SK-N-SH treated with all-trans-retinoic acid at 6 μM for 48 hours (cell line): ENCODE measurements at regions not wholly inside any gene's neighbourhood (a gene's known extent, or its start where the extent isn't known, plus 50 kb on each side); places are given as distances from the start of the nearest gene placed in this dataset.

Experiments
- ATAC-seq: fragments of 200-7000 bp; cut with Tn5 transposase; 3 replicates; pipeline ENCODE4 v1.9.1; 2020; ENCODE audit warnings: mild to moderate bottlenecking, moderate library complexity
- ARNTL ChIP-seq: fragments of 450-650 bp; formaldehyde crosslinking; IDR thresholded peaks from 2 replicates; pipeline ENCODE4 v1.5.0; 2020; ENCODE audit warnings: low read depth, mild to moderate bottlenecking, moderate library complexity, borderline replicate concordance
- BACH2 ChIP-seq: fragments of 250-450 bp; sonication (Bioruptor Pico); IDR thresholded peaks from 2 replicates; pipeline ENCODE4 v1.9.0; 2021; ENCODE audit warnings: mild to moderate bottlenecking, borderline replicate concordance
- CSDC2 ChIP-seq: fragments of 250-450 bp; sonication (Bioruptor Pico); IDR thresholded peaks from 2 replicates; pipeline ENCODE4 v1.5.0; 2020; ENCODE audit warnings: mild to moderate bottlenecking, moderate library complexity
- ESRRG ChIP-seq: fragments of 250-450 bp; sonication (Bioruptor Pico); IDR thresholded peaks from 2 replicates; pipeline ENCODE4 v1.6.1; 2021; ENCODE audit warnings: mild to moderate bottlenecking
- GLIS3 ChIP-seq: fragments of 250-450 bp; sonication (Bioruptor Pico); IDR thresholded peaks from 2 replicates; pipeline ENCODE4 v1.5.0; 2020; ENCODE audit warnings: mild to moderate bottlenecking, moderate library complexity
- ISL1 ChIP-seq: fragments of 250-450 bp; sonication (Bioruptor Pico); IDR thresholded peaks from 2 replicates; pipeline ENCODE4 v2.1.2; 2022; ENCODE audit warnings: mild to moderate bottlenecking, moderate library complexity
- OSR1 ChIP-seq: fragments of 250-450 bp; sonication (Bioruptor Pico); IDR thresholded peaks from 2 replicates; pipeline ENCODE4 v1.8.0; 2022; ENCODE audit warnings: moderate library complexity, mild to moderate bottlenecking, inconsistent platforms
- POU6F1 ChIP-seq: fragments of 250-450 bp; sonication (Bioruptor Pico); IDR thresholded peaks from 2 replicates; pipeline ENCODE4 v1.8.0; 2021; ENCODE audit warnings: low read depth, mild to moderate bottlenecking, moderate library complexity, borderline replicate concordance
- PPARA ChIP-seq: fragments of 250-450 bp; sonication (Bioruptor Pico); IDR thresholded peaks from 2 replicates; pipeline ENCODE4 v1.5.0; 2020; ENCODE audit warnings: mild to moderate bottlenecking, borderline replicate concordance
- RARB ChIP-seq: fragments of 250-450 bp; sonication (Bioruptor Pico); IDR thresholded peaks from 2 replicates; pipeline ENCODE4 v1.8.0; 2021; ENCODE audit warnings: mild to moderate bottlenecking, moderate library complexity
- SNAI2 ChIP-seq: fragments of 250-450 bp; sonication (Bioruptor Pico); IDR thresholded peaks from 2 replicates; pipeline ENCODE4 v1.5.0; 2020; ENCODE audit warnings: mild to moderate bottlenecking, moderate library complexity
- TCF4 ChIP-seq: fragments of 250-450 bp; sonication (Bioruptor Pico); IDR thresholded peaks from 2 replicates; pipeline ENCODE4 v1.8.0; 2021; ENCODE audit warnings: mild to moderate bottlenecking, moderate library complexity, borderline replicate concordance
- TOX ChIP-seq: fragments of 250-450 bp; sonication (Bioruptor Pico); IDR thresholded peaks from 2 replicates; pipeline ENCODE4 v1.8.0; 2021; ENCODE audit warnings: mild to moderate bottlenecking, moderate library complexity, borderline replicate concordance
- ZC3H10 ChIP-seq: fragments of 250-450 bp; sonication (Bioruptor Pico); IDR thresholded peaks from 2 replicates; pipeline ENCODE4 v1.5.1; 2021; ENCODE audit warnings: mild to moderate bottlenecking, moderate library complexity
- ZFP3 ChIP-seq: fragments of 250-450 bp; sonication (Bioruptor Pico); IDR thresholded peaks from 2 replicates; pipeline ENCODE4 v1.5.0; 2020; ENCODE audit warnings: mild to moderate bottlenecking, moderate library complexity
- ZFP30 ChIP-seq: fragments of 450-650 bp; formaldehyde crosslinking; IDR thresholded peaks from 2 replicates; pipeline ENCODE4 v1.5.0; 2022; ENCODE audit warnings: mild to moderate bottlenecking, moderate library complexity
- ZNF565 ChIP-seq: fragments of 450-650 bp; formaldehyde crosslinking; conservative IDR thresholded peaks from 2 replicates; pipeline ENCODE4 v1.5.0; 2020; ENCODE audit warnings: low read depth, mild to moderate bottlenecking, moderate library complexity
- ZNF70 ChIP-seq: fragments of 450-650 bp; formaldehyde crosslinking; IDR thresholded peaks from 2 replicates; pipeline ENCODE4 v1.5.0; 2020; ENCODE audit warnings: mild to moderate bottlenecking, moderate library complexity
- ZNF8 ChIP-seq: fragments of 450-650 bp; formaldehyde crosslinking; IDR thresholded peaks from 2 replicates; pipeline ENCODE4 v1.5.0; 2020; ENCODE audit warnings: mild to moderate bottlenecking, moderate library complexity
- TF ChIP-seq, protein P1 (sequence below): fragments of 250-450 bp; sonication (Bioruptor Pico); IDR thresholded peaks from 2 replicates; pipeline ENCODE4 v1.8.0; 2020; ENCODE audit warnings: mild to moderate bottlenecking, moderate library complexity, borderline replicate concordance
- TF ChIP-seq, protein P2 (sequence below): fragments of 250-450 bp; sonication (Bioruptor Pico); IDR thresholded peaks from 2 replicates; pipeline ENCODE4 v1.5.1; 2021; ENCODE audit warnings: mild to moderate bottlenecking, moderate library complexity
- TF ChIP-seq, protein P3 (sequence below): fragments of 250-450 bp; sonication (Bioruptor Pico); IDR thresholded peaks from 2 replicates; pipeline ENCODE4 v1.5.0; 2020; ENCODE audit warnings: mild to moderate bottlenecking, moderate library complexity
- TF ChIP-seq, protein P4 (sequence below): fragments of 250-450 bp; sonication (Bioruptor Pico); IDR thresholded peaks from 2 replicates; pipeline ENCODE4 v1.5.1; 2020; ENCODE audit warnings: low read depth, mild to moderate bottlenecking, moderate library complexity

- no peak for TF ChIP-seq ZC3H10 (CRISPR knock-in tag)
- no peak for TF ChIP-seq ZNF565 (CRISPR knock-in tag)
- no peak for TF ChIP-seq CSDC2 (CRISPR knock-in tag)
- no peak for TF ChIP-seq BACH2 (CRISPR knock-in tag)
- no peak for TF ChIP-seq TOX
- no peak for TF ChIP-seq TCF4 (CRISPR knock-in tag)
- TF ChIP-seq, protein P1, sequence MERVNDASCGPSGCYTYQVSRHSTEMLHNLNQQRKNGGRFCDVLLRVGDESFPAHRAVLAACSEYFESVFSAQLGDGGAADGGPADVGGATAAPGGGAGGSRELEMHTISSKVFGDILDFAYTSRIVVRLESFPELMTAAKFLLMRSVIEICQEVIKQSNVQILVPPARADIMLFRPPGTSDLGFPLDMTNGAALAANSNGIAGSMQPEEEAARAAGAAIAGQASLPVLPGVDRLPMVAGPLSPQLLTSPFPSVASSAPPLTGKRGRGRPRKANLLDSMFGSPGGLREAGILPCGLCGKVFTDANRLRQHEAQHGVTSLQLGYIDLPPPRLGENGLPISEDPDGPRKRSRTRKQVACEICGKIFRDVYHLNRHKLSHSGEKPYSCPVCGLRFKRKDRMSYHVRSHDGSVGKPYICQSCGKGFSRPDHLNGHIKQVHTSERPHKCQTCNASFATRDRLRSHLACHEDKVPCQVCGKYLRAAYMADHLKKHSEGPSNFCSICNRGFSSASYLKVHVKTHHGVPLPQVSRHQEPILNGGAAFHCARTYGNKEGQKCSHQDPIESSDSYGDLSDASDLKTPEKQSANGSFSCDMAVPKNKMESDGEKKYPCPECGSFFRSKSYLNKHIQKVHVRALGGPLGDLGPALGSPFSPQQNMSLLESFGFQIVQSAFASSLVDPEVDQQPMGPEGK (CRISPR knock-in tag), result no peak
- no peak for TF ChIP-seq SNAI2 (CRISPR knock-in tag)
- no peak for TF ChIP-seq RARB
- no peak for TF ChIP-seq PPARA
- no peak for ATAC-seq
Observed at GRCh38 chr3:182244222-182244971, 532.7 kb downstream of the SOX2 start.

DNA sequence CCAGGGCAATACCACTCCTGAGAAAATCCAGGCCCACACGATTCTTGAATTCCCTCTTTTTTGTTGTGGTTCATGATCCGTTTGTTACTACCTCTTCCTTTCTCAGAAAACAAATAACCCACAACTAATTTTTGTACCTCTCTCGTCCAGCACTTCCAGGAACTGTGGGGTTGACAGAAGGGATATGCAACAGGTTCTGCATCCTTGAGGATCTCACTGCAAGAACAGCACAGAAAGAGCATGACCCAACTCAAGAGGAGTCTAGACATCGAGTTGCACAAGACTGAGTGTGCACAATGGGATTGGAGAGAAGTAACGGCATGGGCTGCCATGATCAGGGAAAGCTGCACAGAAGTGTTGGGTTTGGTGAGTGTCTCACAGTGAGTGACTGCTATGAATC lies 533.3 kb downstream of the SOX2 start:
- no peak for TF ChIP-seq ZNF8 (CRISPR knock-in tag)
- no peak for ATAC-seq

GRCh38 chr3:182246870-182247269 lies 535.1 kb downstream of the SOX2 start:
- TF ChIP-seq ZNF8 (CRISPR knock-in tag) (no peak), OSR1 (no peak), ZFP3 (CRISPR knock-in tag) (no peak), POU6F1 (CRISPR knock-in tag) (no peak), ZC3H10 (CRISPR knock-in tag) (no peak)

GRCh38 chr3:182248349-182248880 lies 536.7 kb downstream of the SOX2 start:
- no peak for TF ChIP-seq OSR1
- TF ChIP-seq ZNF8 (CRISPR knock-in tag), result no peak
- TF ChIP-seq, protein P2, sequence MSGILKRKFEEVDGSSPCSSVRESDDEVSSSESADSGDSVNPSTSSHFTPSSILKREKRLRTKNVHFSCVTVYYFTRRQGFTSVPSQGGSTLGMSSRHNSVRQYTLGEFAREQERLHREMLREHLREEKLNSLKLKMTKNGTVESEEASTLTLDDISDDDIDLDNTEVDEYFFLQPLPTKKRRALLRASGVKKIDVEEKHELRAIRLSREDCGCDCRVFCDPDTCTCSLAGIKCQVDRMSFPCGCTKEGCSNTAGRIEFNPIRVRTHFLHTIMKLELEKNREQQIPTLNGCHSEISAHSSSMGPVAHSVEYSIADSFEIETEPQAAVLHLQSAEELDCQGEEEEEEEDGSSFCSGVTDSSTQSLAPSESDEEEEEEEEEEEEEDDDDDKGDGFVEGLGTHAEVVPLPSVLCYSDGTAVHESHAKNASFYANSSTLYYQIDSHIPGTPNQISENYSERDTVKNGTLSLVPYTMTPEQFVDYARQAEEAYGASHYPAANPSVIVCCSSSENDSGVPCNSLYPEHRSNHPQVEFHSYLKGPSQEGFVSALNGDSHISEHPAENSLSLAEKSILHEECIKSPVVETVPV, result no peak
- TF ChIP-seq, protein P3, sequence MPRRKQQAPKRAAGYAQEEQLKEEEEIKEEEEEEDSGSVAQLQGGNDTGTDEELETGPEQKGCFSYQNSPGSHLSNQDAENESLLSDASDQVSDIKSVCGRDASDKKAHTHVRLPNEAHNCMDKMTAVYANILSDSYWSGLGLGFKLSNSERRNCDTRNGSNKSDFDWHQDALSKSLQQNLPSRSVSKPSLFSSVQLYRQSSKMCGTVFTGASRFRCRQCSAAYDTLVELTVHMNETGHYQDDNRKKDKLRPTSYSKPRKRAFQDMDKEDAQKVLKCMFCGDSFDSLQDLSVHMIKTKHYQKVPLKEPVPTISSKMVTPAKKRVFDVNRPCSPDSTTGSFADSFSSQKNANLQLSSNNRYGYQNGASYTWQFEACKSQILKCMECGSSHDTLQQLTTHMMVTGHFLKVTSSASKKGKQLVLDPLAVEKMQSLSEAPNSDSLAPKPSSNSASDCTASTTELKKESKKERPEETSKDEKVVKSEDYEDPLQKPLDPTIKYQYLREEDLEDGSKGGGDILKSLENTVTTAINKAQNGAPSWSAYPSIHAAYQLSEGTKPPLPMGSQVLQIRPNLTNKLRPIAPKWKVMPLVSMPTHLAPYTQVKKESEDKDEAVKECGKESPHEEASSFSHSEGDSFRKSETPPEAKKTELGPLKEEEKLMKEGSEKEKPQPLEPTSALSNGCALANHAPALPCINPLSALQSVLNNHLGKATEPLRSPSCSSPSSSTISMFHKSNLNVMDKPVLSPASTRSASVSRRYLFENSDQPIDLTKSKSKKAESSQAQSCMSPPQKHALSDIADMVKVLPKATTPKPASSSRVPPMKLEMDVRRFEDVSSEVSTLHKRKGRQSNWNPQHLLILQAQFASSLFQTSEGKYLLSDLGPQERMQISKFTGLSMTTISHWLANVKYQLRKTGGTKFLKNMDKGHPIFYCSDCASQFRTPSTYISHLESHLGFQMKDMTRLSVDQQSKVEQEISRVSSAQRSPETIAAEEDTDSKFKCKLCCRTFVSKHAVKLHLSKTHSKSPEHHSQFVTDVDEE, result no peak
- no peak for TF ChIP-seq ARNTL (CRISPR knock-in tag)
- TF ChIP-seq, protein P4, sequence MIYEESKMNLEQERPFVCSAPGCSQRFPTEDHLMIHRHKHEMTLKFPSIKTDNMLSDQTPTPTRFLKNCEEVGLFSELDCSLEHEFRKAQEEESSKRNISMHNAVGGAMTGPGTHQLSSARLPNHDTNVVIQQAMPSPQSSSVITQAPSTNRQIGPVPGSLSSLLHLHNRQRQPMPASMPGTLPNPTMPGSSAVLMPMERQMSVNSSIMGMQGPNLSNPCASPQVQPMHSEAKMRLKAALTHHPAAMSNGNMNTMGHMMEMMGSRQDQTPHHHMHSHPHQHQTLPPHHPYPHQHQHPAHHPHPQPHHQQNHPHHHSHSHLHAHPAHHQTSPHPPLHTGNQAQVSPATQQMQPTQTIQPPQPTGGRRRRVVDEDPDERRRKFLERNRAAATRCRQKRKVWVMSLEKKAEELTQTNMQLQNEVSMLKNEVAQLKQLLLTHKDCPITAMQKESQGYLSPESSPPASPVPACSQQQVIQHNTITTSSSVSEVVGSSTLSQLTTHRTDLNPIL (CRISPR knock-in tag), result no peak
- TF ChIP-seq, protein P1 (CRISPR knock-in tag), result no peak
- no peak for TF ChIP-seq ESRRG (CRISPR knock-in tag)
- no peak for TF ChIP-seq POU6F1 (CRISPR knock-in tag)
- TF ChIP-seq ZFP30 (CRISPR knock-in tag), result no peak
- TF ChIP-seq ISL1 (CRISPR knock-in tag), result no peak
- no peak for TF ChIP-seq SNAI2 (CRISPR knock-in tag)
- no peak for TF ChIP-seq ZC3H10 (CRISPR knock-in tag)
- TF ChIP-seq GLIS3 (CRISPR knock-in tag), result no peak
- TF ChIP-seq RARB, result no peak
- TF ChIP-seq ZNF70 (CRISPR knock-in tag), result no peak
- peak; percentile 32; the same call in 1 of the 3 replicates for ATAC-seq

More at GRCh38 chr3:182246870-182247269, 535.1 kb downstream of the SOX2 start:
- ATAC-seq, result no peak
